Osteocyte (in vitro differentiated cells): ENCODE measurements at regions not wholly inside any gene's neighbourhood (a gene's known extent, or its start where the extent isn't known, plus 50 kb on each side); places are given as distances from the start of the nearest gene placed in this dataset.
"Not testable (repeated sequence)": the region's sequence is repeated elsewhere in the genome, so short reads cannot be mapped to it uniquely, and the experiment has no call there.

ENCODE experiments used
- DNase-seq: peaks from one replicate; pipeline ENCODE4 v3.0.0; 2021; ENCODE audit warnings: mixed read lengths; ENCODE audit not compliant: unreplicated experiment; ENCODE audit errors: extremely low spot score
- H3K27ac Mint-ChIP-seq: one replicate; pipeline ENCODE4 v1.8.0; 2021; ENCODE audit warnings: mild to moderate bottlenecking, mixed read lengths; ENCODE audit not compliant: unreplicated experiment
- H3K27me3 Mint-ChIP-seq: one replicate; pipeline ENCODE4 v1.8.0; 2021; ENCODE audit warnings: mixed read lengths; ENCODE audit not compliant: unreplicated experiment
- H3K36me3 Mint-ChIP-seq: one replicate; pipeline ENCODE4 v1.8.0; 2021; ENCODE audit warnings: mixed read lengths; ENCODE audit not compliant: unreplicated experiment
- H3K4me1 Mint-ChIP-seq: one replicate; pipeline ENCODE4 v1.8.0; 2021; ENCODE audit warnings: mixed read lengths; ENCODE audit not compliant: unreplicated experiment
- H3K4me3 Mint-ChIP-seq: one replicate; pipeline ENCODE4 v1.8.0; 2021; ENCODE audit warnings: mild to moderate bottlenecking, moderate library complexity, mixed read lengths; ENCODE audit not compliant: unreplicated experiment
- H3K9me3 Mint-ChIP-seq: one replicate; pipeline ENCODE4 v1.8.0; 2021; ENCODE audit warnings: mixed read lengths; ENCODE audit not compliant: unreplicated experiment
- TF ChIP-seq, protein P1 (sequence below): fragments of 200-600 bp; sonication (generic); IDR thresholded peaks from 2 replicates; pipeline ENCODE4 v1.5.0; 2021; ENCODE audit warnings: antibody characterized with exemption, mild to moderate bottlenecking, moderate library complexity

DNA sequence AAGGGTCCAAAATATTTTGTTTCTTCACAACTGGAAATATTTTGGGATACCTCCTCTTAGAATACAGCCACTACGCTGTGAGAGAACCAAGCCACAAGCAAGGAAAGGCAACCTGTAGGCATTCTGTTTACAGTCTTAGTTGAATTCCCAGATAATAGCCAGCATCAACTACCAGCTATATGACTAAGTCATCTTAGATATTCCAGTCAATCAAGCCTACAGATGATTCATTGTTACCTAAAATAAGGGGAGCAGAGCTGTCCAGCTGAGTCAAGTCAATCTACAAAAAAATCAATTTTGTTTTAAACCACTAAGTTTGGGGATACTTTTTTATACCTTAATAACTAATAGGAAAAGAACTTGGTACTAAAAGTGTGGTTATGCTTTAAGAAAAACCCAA lies 526.4 kb upstream of the DPPA4 start:
- Mint-ChIP-seq H3K36me3 (no peaks in the 10 kb centered on the region), H3K27me3 (no peaks in the 10 kb centered on the region), H3K9me3 (peaks cover 14% of the 10 kb centered on the region), H3K27ac (no peak overlapping the region), H3K4me1 (peaks cover 9% of the 10 kb centered on the region), H3K4me3 (no peak overlapping the region)
- TF ChIP-seq, protein P1, sequence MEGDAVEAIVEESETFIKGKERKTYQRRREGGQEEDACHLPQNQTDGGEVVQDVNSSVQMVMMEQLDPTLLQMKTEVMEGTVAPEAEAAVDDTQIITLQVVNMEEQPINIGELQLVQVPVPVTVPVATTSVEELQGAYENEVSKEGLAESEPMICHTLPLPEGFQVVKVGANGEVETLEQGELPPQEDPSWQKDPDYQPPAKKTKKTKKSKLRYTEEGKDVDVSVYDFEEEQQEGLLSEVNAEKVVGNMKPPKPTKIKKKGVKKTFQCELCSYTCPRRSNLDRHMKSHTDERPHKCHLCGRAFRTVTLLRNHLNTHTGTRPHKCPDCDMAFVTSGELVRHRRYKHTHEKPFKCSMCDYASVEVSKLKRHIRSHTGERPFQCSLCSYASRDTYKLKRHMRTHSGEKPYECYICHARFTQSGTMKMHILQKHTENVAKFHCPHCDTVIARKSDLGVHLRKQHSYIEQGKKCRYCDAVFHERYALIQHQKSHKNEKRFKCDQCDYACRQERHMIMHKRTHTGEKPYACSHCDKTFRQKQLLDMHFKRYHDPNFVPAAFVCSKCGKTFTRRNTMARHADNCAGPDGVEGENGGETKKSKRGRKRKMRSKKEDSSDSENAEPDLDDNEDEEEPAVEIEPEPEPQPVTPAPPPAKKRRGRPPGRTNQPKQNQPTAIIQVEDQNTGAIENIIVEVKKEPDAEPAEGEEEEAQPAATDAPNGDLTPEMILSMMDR: no peak
- DNase-seq: no peak

DNA sequence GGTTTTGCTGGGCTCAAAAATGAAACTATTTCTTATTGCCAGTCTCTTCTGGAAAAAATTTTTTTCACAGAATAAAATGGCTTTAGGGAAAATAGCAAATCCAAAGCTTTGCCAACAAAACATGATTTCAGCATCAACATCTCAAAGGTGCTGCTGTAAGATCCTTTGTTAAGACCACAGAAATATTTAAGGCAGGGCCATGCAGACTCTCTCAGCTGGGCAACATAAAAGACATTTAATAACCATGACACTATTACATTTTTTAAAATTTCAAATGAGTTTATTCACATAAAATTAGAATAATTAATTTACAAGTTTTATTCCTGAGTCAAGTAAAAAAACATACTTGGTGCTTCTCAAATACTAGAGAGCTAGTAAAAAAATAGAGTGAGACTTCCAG lies 527.1 kb upstream of the DPPA4 start:
- Mint-ChIP-seq H3K27me3 (no peaks in the 10 kb centered on the region), H3K36me3 (no peaks in the 10 kb centered on the region), H3K4me3 (no peak overlapping the region), H3K27ac (no peak overlapping the region), H3K4me1 (peaks cover 9% of the 10 kb centered on the region), H3K9me3 (peaks cover 16% of the 10 kb centered on the region)
- DNase-seq: no peak
- TF ChIP-seq, protein P1: no peak

GRCh38 chr3:109869586-109869985 lies 532.2 kb upstream of the DPPA4 start:
- no peaks in the 10 kb centered on the region for H3K4me1 Mint-ChIP-seq
- no peaks in the 10 kb centered on the region for H3K27me3 Mint-ChIP-seq
- no peaks in the 10 kb centered on the region for H3K36me3 Mint-ChIP-seq
- H3K9me3 Mint-ChIP-seq: peaks cover 29% of the 10 kb centered on the region
- DNase-seq: no peak
- no peak overlapping the region for H3K27ac Mint-ChIP-seq
- H3K4me3 Mint-ChIP-seq: no peak overlapping the region
- TF ChIP-seq, protein P1: no peak

DNA sequence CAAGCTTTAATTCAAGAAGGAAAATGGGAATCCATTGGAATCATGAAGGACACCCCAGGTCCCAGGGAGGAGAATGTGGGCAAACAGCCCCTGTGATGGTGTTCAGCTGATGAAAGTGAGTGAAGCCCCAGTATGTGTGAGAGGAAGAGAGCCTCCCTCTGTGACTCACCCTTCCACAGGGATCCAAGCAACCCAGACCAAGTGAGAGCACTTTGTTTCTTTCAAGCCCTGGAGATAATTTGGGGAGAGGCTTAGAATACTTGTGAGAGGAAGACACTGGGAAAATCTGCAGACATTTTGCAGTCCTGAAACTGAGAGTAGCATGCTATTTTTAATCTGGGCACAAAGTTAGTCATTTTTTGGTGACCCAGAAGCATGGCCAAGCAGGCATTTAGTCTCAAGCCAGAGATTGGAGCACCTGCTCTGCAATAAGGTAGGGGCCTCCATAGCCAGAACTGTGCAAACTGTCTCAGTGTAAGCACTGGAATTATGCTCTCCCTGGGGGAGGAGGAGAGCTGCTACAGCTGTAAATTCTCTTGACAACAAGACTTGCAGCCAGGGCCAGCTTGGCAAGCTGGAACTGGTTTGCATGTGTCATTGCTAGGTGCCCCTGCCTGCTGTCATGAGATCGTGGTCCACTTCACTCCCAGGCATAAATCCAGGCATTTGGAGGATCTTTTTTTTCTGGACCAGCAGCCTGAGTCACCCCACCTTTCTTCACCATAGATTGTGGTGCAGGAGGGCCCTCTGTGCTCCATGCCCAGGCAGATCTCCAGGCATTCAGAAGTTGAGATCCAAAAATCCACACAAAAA lies 537.8 kb upstream of the DPPA4 start:
- TF ChIP-seq, protein P1: no peak
- Mint-ChIP-seq H3K27ac (no peak overlapping the region), H3K4me3 (no peak overlapping the region), H3K4me1 (no peaks in the 10 kb centered on the region), H3K9me3 (peaks cover 30% of the 10 kb centered on the region), H3K36me3 (peaks cover 10% of the 10 kb centered on the region), H3K27me3 (no peaks in the 10 kb centered on the region)
- DNase-seq: no peak

DNA sequence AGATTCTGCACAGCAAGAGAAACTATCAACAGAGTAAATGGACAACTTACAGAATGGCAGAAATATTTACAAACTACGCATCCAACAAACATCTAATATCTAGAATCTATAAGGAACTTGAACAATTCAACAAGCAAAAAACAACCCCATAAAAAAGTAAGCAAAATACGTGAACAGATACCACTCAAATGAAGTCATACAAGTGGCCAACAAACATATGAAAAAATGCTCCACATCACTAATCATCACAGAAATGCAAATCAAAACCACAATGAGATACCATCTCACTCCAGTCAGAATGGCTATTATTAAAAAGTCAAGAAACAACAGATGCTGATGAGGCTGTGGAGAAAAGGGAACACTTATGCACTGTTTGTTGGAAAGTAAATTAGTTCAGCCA lies 540.3 kb upstream of the DPPA4 start:
- not testable (repeated sequence) for H3K4me1 Mint-ChIP-seq, H3K27me3 Mint-ChIP-seq, H3K36me3 Mint-ChIP-seq, H3K27ac Mint-ChIP-seq, H3K4me3 Mint-ChIP-seq, DNase-seq
- peaks cover 28% of the 10 kb centered on the region for H3K9me3 Mint-ChIP-seq
